ENCODE measurements at regions not wholly inside any gene's neighbourhood (a gene's known extent, or its start where the extent isn't known, plus 50 kb on each side); places are given as distances from the start of the nearest gene placed in this dataset.

DNA sequence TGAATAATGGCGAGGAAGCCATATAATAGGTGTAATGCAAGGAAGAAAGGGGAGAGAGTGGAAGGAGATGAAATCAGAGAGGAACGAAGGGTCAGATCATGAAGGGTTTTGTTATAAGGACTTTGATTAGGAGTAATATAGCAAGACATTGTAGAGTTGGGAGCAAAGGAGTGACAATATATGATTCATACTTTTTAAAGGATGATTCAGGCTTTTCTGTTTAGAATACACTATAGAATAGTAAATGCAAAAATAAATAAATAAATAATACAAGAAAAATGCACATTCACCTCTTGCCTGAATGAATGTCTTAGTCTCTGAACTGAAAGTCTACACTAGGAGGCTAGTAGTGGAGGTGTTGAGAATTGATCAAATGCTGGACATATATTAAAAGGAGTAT lies 1524.4 kb upstream of the AGA start:
- Histone ChIP-seq H3K4me2 (ENCODE audit: low read depth, low read length) (no peak overlapping the region), H3K4me1 (ENCODE audit: insufficient read depth, low read length) (no peaks in the 10 kb centered on the region), H3K4me3 (replicated peaks in 1 of 3; ENCODE audit: insufficient read depth in 1 of 3, low read depth in 2 of 3, low read length in 3 of 3) (no peak overlapping the region), H3K27ac (ENCODE audit: extremely low read length, insufficient read depth, low read length) (no peak overlapping the region), H2AFZ (ENCODE audit: low read length) (no peak overlapping the region), H3K27me3 (ENCODE audit: control insufficient read depth in 1 of 2, insufficient read depth in 2 of 2, low read length in 2 of 2) (no peaks in the 10 kb centered on the region), H3K79me2 (ENCODE audit: insufficient read depth, low read length) (no peaks in the 10 kb centered on the region), H4K20me1 (ENCODE audit: insufficient read depth, low read length) (no peaks in the 10 kb centered on the region), H3K36me3 (replicated peaks in 1 of 2; ENCODE audit: control insufficient read depth in 1 of 2, insufficient read depth in 2 of 2, low read length in 2 of 2) (no peaks in the 10 kb centered on the region; a peak in 1 of 5 replicates), H3K9ac (ENCODE audit: insufficient read depth, low read depth, low read length) (no peak overlapping the region), H3K9me3 (ENCODE audit: low read length) (peaks cover 48% of the 10 kb centered on the region)
- TF ChIP-seq POLR2AphosphoS5 (IDR thresholded peaks at IDR 0.05; ENCODE audit: low read depth, low read length) (no peak), SMYD3 (CRISPR knock-in tag; IDR thresholded peaks at IDR 0.05) (no peak), SAFB2 (CRISPR knock-in tag; IDR thresholded peaks at IDR 0.05; ENCODE audit: borderline replicate concordance, low read depth) (no peak), NRL (CRISPR knock-in tag; IDR thresholded peaks at IDR 0.05; ENCODE audit: borderline replicate concordance) (no peak), ETV6 (CRISPR knock-in tag; conservative IDR thresholded peaks at IDR 0.05) (no peak), REL (CRISPR knock-in tag; conservative IDR thresholded peaks at IDR 0.05) (no peak), ZBTB38 (CRISPR knock-in tag; IDR thresholded peaks at IDR 0.05) (no peak), NCOA5 (CRISPR knock-in tag; IDR thresholded peaks at IDR 0.05) (no peak), RBFOX2 (IDR thresholded peaks at IDR 0.05; ENCODE audit: low read depth, low read length) (no peak), MIER2 (CRISPR knock-in tag; IDR thresholded peaks at IDR 0.05) (no peak), NFE2L2 (IDR thresholded peaks at IDR 0.05; ENCODE audit: low read length) (no peak)
- TF ChIP-seq, protein P1, sequence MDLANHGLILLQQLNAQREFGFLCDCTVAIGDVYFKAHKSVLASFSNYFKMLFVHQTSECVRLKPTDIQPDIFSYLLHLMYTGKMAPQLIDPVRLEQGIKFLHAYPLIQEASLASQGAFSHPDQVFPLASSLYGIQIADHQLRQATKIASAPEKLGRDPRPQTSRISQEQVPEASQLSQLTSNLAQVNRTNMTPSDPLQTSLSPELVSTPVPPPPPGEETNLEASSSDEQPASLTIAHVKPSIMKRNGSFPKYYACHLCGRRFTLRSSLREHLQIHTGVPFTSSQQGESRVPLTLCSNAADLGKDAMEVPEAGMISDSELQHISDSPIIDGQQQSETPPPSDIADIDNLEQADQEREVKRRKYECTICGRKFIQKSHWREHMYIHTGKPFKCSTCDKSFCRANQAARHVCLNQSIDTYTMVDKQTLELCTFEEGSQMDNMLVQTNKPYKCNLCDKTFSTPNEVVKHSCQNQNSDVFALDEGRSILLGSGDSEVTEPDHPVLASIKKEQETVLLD (CRISPR knock-in tag; IDR thresholded peaks at IDR 0.05; ENCODE audit: low read depth): no peak
- BruUV-seq (replicated peaks): no TSS peak
- in situ Hi-C loops (cut with HindIII; ENCODE audit: extremely low pct_ligation_motif_present, low pct_unique_long_range_greater_than_20kb): no loop called here
- intact Hi-C loops (cut with micrococcal nuclease; ENCODE audit: unreplicated experiment): no loop called here
- CTCF ChIA-PET (ENCODE audit: low intra/inter-chr PET ratio, low total read pairs): no interaction called here
- DNase-seq (ENCODE audit: low spot score): no peak
- ATAC-seq: no peak
- no peak for FAIRE-seq
- WGBS (ENCODE audit: low lambda C conversion rate): 1% methylated on average over 2 of the region's 2 CpGs
- POLR2A ChIA-PET: no interaction called here

All from HepG2 (cell line).